Fibroblast of villous mesenchyme (primary cell): ENCODE measurements at regions not wholly inside any gene's neighbourhood (a gene's known extent, or its start where the extent isn't known, plus 50 kb on each side); places are given as distances from the start of the nearest gene placed in this dataset.

Experiments used
- DNase-seq: peaks from one replicate; pipeline ENCODE4 v3.0.0-alpha.2; 2010; ENCODE audit warnings: low read depth
- H3K4me3 ChIP-seq: 2 replicates; pipeline ENCODE4 v1.5.1; 2011; ENCODE audit warnings: low read depth, mild to moderate bottlenecking, low read length
- TF ChIP-seq, protein P1 (sequence below): IDR thresholded peaks from 2 replicates; pipeline ENCODE4 v1.5.1; 2012; ENCODE audit warnings: low read depth, mild to moderate bottlenecking, low read length; ENCODE audit not compliant: insufficient read depth

DNA sequence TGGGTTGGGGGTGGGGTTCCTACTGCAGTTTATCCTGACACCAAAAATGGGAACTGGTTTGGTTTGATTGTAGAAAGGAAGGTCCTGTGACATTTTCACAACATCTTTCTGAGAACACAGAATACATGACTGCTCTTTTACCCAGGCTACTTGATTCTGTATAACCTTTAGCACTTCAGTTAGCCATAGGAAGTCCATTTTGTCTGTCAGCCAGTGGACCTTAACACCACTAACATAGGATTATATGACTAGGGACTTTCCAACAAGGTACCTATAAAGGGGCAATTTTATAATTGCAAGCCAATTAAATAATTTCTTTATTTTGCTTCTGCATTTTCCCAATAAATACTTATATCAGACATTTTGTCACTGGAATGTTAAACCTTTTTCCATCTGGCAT lies 489.2 kb upstream of the MIS18BP1 start:
- TF ChIP-seq, protein P1, sequence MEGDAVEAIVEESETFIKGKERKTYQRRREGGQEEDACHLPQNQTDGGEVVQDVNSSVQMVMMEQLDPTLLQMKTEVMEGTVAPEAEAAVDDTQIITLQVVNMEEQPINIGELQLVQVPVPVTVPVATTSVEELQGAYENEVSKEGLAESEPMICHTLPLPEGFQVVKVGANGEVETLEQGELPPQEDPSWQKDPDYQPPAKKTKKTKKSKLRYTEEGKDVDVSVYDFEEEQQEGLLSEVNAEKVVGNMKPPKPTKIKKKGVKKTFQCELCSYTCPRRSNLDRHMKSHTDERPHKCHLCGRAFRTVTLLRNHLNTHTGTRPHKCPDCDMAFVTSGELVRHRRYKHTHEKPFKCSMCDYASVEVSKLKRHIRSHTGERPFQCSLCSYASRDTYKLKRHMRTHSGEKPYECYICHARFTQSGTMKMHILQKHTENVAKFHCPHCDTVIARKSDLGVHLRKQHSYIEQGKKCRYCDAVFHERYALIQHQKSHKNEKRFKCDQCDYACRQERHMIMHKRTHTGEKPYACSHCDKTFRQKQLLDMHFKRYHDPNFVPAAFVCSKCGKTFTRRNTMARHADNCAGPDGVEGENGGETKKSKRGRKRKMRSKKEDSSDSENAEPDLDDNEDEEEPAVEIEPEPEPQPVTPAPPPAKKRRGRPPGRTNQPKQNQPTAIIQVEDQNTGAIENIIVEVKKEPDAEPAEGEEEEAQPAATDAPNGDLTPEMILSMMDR: no peak
- no peak overlapping the region for H3K4me3 ChIP-seq
- DNase-seq: no peak

- H3K4me3 ChIP-seq: no peak overlapping the region
- TF ChIP-seq, protein P1: no peak
- DNase-seq: no peak
Observed at GRCh38 chr14:45728434-45729225, 475.6 kb upstream of the MIS18BP1 start.

- DNase-seq: no peak
- TF ChIP-seq, protein P1: no peak
- H3K4me3 ChIP-seq: no peak overlapping the region
Observed at GRCh38 chr14:45727133-45727532, 474.1 kb upstream of the MIS18BP1 start.

- TF ChIP-seq, protein P1: no peak
- no peak for DNase-seq
- no peak overlapping the region for H3K4me3 ChIP-seq
Observed at GRCh38 chr14:45721472-45721871, 468.5 kb upstream of the MIS18BP1 start.

GRCh38 chr14:45716572-45716971 lies 463.6 kb upstream of the MIS18BP1 start:
- TF ChIP-seq, protein P1: no peak
- no peak overlapping the region for H3K4me3 ChIP-seq
- DNase-seq: no peak

DNA sequence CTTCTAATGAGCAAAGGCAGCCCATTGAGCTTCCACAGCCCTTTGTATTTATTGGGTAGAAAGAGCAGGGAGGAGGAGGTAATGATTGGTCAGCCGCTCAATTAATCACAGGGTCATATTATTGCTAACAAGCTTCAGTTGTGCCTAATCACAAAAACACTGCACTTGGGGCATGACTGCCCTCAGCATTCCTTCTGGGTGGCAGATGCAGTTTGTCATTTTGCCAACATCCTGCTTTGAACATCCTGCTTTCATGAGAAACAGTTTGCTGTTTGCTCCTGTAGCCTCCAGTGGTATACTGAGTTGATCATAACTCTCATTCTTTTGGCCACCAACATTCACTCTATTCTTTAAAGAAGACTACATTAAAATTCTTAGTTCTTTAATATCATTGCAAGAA lies 462.9 kb upstream of the MIS18BP1 start:
- TF ChIP-seq, protein P1: no peak
- no peak for DNase-seq

GRCh38 chr14:45709541-45709940 lies 456.5 kb upstream of the MIS18BP1 start:
- no peak overlapping the region for H3K4me3 ChIP-seq
- DNase-seq: no peak
- TF ChIP-seq, protein P1: no peak

More for the DNA sequence above, 462.9 kb upstream of the MIS18BP1 start:
- no peak overlapping the region for H3K4me3 ChIP-seq
